ENCODE measurements at regions not wholly inside any gene's neighbourhood (a gene's known extent, or its start where the extent isn't known, plus 50 kb on each side); places are given as distances from the start of the nearest gene placed in this dataset.

DNA sequence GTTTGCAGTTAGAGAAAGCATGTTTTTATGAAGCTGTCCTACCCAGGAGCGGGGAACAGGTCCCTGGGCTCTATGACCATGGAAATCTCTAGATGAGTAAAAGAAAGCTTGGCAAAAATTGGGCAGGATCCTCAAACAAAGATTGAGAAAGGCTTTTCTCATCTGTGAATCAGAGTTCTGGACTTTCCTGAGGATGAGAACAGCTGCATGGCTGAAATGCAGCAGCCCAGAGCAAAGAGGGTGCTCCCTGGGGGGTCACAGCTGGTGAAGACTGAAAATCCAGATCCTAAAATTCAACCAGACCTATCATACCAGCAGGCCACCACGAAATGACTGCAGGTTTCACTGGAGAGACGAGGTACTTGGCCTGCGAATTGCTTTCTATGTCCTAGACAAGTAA is 65.7 kb upstream of the APP start:
- TF ChIP-seq EZH2 (IDR thresholded peaks at IDR 0.05; ENCODE audit: insufficient read depth, poor library complexity, severe bottlenecking): no peak
- TF ChIP-seq EZH2phosphoT487 (IDR thresholded peaks at IDR 0.05; ENCODE audit: insufficient read depth, low read depth): no peak
